ENCODE measurements at regions not wholly inside any gene's neighbourhood (a gene's known extent, or its start where the extent isn't known, plus 50 kb on each side); places are given as distances from the start of the nearest gene placed in this dataset.

DNA sequence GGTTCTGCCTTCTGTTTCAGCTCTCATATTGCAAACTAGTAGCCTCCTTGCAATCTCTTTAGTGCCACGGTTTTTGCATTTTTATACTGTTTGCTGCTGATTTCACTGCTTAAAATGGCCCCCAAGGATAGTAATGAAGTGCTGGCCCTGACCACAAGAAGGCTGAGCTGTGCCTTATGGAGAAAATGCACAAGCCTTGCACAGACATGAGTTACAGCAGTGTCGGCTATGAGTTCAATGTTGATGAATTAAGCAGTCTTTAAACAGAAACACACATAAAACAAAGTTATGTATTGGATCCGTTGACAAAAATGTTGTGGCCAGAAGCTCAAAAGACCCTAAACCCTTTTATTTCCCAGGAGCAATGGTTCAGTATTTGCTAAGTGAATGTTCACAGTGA, 210.6 kb upstream of the DYNLRB2 start:
- no peaks in the 10 kb centered on the region for H3K27me3 ChIP-seq (ENCODE audit: insufficient read depth, low read length)
- no peak overlapping the region for H2BK20ac ChIP-seq (ENCODE audit: low read depth, low read length, poor library complexity, severe bottlenecking)
- TF ChIP-seq, protein P1, sequence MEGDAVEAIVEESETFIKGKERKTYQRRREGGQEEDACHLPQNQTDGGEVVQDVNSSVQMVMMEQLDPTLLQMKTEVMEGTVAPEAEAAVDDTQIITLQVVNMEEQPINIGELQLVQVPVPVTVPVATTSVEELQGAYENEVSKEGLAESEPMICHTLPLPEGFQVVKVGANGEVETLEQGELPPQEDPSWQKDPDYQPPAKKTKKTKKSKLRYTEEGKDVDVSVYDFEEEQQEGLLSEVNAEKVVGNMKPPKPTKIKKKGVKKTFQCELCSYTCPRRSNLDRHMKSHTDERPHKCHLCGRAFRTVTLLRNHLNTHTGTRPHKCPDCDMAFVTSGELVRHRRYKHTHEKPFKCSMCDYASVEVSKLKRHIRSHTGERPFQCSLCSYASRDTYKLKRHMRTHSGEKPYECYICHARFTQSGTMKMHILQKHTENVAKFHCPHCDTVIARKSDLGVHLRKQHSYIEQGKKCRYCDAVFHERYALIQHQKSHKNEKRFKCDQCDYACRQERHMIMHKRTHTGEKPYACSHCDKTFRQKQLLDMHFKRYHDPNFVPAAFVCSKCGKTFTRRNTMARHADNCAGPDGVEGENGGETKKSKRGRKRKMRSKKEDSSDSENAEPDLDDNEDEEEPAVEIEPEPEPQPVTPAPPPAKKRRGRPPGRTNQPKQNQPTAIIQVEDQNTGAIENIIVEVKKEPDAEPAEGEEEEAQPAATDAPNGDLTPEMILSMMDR (conservative IDR thresholded peaks at IDR 0.05): no peak

More for the DNA sequence above, 210.6 kb upstream of the DYNLRB2 start:
- no peaks in the 10 kb centered on the region for H3K4me1 ChIP-seq (ENCODE audit: insufficient read depth, low read length)
- Mint-ChIP-seq H3K36me3 (ENCODE audit: insufficient read depth in 1 of 3, low read depth in 3 of 3) (no peaks in the 10 kb centered on the region), H3K27ac (peak overlapping the region in 1 of 3 experiments; percentile 18; a peak in 1 of 7 replicates), H3K9me3 (no peaks in the 10 kb centered on the region), H3K4me3 (no peak overlapping the region), H3K4me1 (no peaks in the 10 kb centered on the region; a peak in 1 of 4 replicates), H3K27me3 (ENCODE audit: low read depth) (peaks cover 10% of the 10 kb centered on the region)
- no peak overlapping the region for H3K4ac ChIP-seq (ENCODE audit: low read depth, low read length)
- H3K14ac ChIP-seq (ENCODE audit: insufficient read depth, low read length): no peak overlapping the region
- H4K91ac ChIP-seq (ENCODE audit: insufficient read length, low read depth, low read length): no peak overlapping the region
- H2AK5ac ChIP-seq (ENCODE audit: insufficient read length, low read length): no peak overlapping the region
- H3K4me2 ChIP-seq (ENCODE audit: insufficient read depth, insufficient read length, low read length): no peak overlapping the region
- no peaks in the 10 kb centered on the region for H3K23me2 ChIP-seq (ENCODE audit: insufficient read length, low read depth, low read length, poor library complexity, severe bottlenecking)
- H3K23ac ChIP-seq (ENCODE audit: insufficient read length, low read depth, low read length): no peak overlapping the region
- H3K79me2 ChIP-seq (ENCODE audit: insufficient read depth, low read length): no peaks in the 10 kb centered on the region
- H4K8ac ChIP-seq (replicated peaks; ENCODE audit: insufficient read length, low read depth, low read length): no peak overlapping the region
- H4K20me1 ChIP-seq (ENCODE audit: control insufficient read depth, insufficient read depth, insufficient read length): no peaks in the 10 kb centered on the region
- no peak for DNase-seq
- no peak overlapping the region for H2BK120ac ChIP-seq (ENCODE audit: low read depth, low read length, poor library complexity, severe bottlenecking)
- no peak overlapping the region for H3T11ph ChIP-seq (ENCODE audit: low read length)
- H3K27ac ChIP-seq (ENCODE audit: insufficient read length, low read depth, low read length): no peak overlapping the region
- no peak overlapping the region for H2BK5ac ChIP-seq (ENCODE audit: insufficient read length, low read length)
- no peak overlapping the region for H2AFZ ChIP-seq (ENCODE audit: low read length)
- no peak overlapping the region for H3K9ac ChIP-seq (ENCODE audit: extremely low read depth, insufficient read length, low read length)
- no peaks in the 10 kb centered on the region for H3K79me1 ChIP-seq (ENCODE audit: insufficient read depth, low read depth, low read length, poor library complexity, severe bottlenecking)
- H2BK15ac ChIP-seq (ENCODE audit: low read depth, low read length): no peak overlapping the region
- no CpG with 5 or more reads among the region's 3 CpGs for WGBS (ENCODE audit: extremely low coverage, insufficient read length, low lambda C conversion rate)
- no peak overlapping the region for H4K5ac ChIP-seq (ENCODE audit: insufficient read length, low read depth, low read length)
- H3K56ac ChIP-seq (ENCODE audit: insufficient read length, low read depth, low read length): no peak overlapping the region
- H2BK12ac ChIP-seq (ENCODE audit: insufficient read length, low read depth, low read length): no peak overlapping the region
- H3K18ac ChIP-seq (ENCODE audit: insufficient read length, low read depth, low read length): no peak overlapping the region
- H3K9me3 ChIP-seq (ENCODE audit: control insufficient read depth, low read depth, low read length): no peaks in the 10 kb centered on the region

All from H9 (cell line).